ENCODE measurements at regions not wholly inside any gene's neighbourhood (a gene's known extent, or its start where the extent isn't known, plus 50 kb on each side); places are given as distances from the start of the nearest gene placed in this dataset.
"Not testable (repeated sequence)": the region's sequence is repeated elsewhere in the genome, so short reads cannot be mapped to it uniquely, and the experiment has no call there.

GRCh38 chr17:61539728-61540127 is 51.3 kb downstream of the NACA2 start:
- not testable (repeated sequence) for DNase-seq (ENCODE audit: low spot score)

- no peak for DNase-seq (ENCODE audit: low spot score)
These were observed 52.5 kb downstream of the NACA2 start for GRCh38 chr17:61538480-61538879.

- DNase-seq (ENCODE audit: low spot score) = no peak
These were observed 53.7 kb downstream of the NACA2 start for GRCh38 chr17:61537264-61537771.

- DNase-seq (ENCODE audit: low spot score) = peak; percentile 22
These were observed 54.5 kb downstream of the NACA2 start for GRCh38 chr17:61536422-61536955.

Data from H4 (cell line).